GM23338 (cell line): ENCODE measurements at regions not wholly inside any gene's neighbourhood (a gene's known extent, or its start where the extent isn't known, plus 50 kb on each side); places are given as distances from the start of the nearest gene placed in this dataset.

ENCODE experiments used
- ATAC-seq: fragments of 200-7000 bp; cut with Tn5 transposase; 3 replicates; pipeline ENCODE4 v1.9.1; 2020
- DNase-seq: peaks from one replicate; pipeline ENCODE4 v3.0.0-alpha.2; 2015; ENCODE audit warnings: low spot score
- H2AFZ ChIP-seq: fragments of 200-600 bp; sonication (generic); 2 replicates; pipeline ENCODE4 v1.8.0; 2016; ENCODE audit warnings: antibody characterized with exemption, mild to moderate bottlenecking, moderate library complexity
- H3F3A ChIP-seq: fragments of 200-600 bp; sonication (generic); replicated peaks from 2 replicates; pipeline ENCODE4 v1.8.0; 2017; ENCODE audit warnings: antibody characterized with exemption, mixed run types, low read depth
- H3K27ac ChIP-seq: fragments of 200-600 bp; sonication (generic); 2 replicates; pipeline ENCODE4 v1.6.1; 2016; ENCODE audit warnings: low read depth
- H3K27me3 ChIP-seq: fragments of 200-600 bp; sonication (generic); 2 replicates; pipeline ENCODE4 v1.8.0; 2016; ENCODE audit warnings: mild to moderate bottlenecking, mixed run types, moderate library complexity; ENCODE audit not compliant: insufficient read depth
- H3K36me3 ChIP-seq: fragments of 200-600 bp; sonication (generic); 2 replicates; pipeline ENCODE4 v1.8.0; 2016; ENCODE audit warnings: mild to moderate bottlenecking; ENCODE audit not compliant: insufficient read depth
- H3K4me1 ChIP-seq: fragments of 200-600 bp; sonication (generic); 2 replicates; pipeline ENCODE4 v1.8.0; 2016; ENCODE audit warnings: mild to moderate bottlenecking, moderate library complexity; ENCODE audit not compliant: insufficient read depth
- H3K4me2 ChIP-seq: fragments of 200-600 bp; sonication (generic); 2 replicates; pipeline ENCODE4 v1.7.1; 2017; ENCODE audit warnings: mixed run types
- H3K4me3 ChIP-seq: fragments of 200-600 bp; sonication (generic); 2 replicates; pipeline ENCODE4 v1.6.1; 2016; ENCODE audit warnings: mixed run types
- H3K79me2 ChIP-seq: fragments of 200-600 bp; sonication (generic); replicated peaks from 2 replicates; pipeline ENCODE4 v1.8.0; 2017; ENCODE audit warnings: mild to moderate bottlenecking; ENCODE audit not compliant: insufficient read depth
- H3K9me2 ChIP-seq: fragments of 200-600 bp; sonication (generic); 2 replicates; pipeline ENCODE4 v1.8.0; 2017; ENCODE audit not compliant: insufficient read depth
- H4K20me1 ChIP-seq: fragments of 200-600 bp; sonication (generic); replicated peaks from 2 replicates; pipeline ENCODE4 v1.8.0; 2017; ENCODE audit warnings: mild to moderate bottlenecking; ENCODE audit not compliant: insufficient read depth
- H3K27ac Mint-ChIP-seq: 2 replicates; pipeline ENCODE4 v1.8.0; 2020; ENCODE audit warnings: inconsistent platforms, mild to moderate bottlenecking, moderate library complexity, mixed read lengths
- H3K27me3 Mint-ChIP-seq: 3 replicates; pipeline ENCODE4 v1.8.0; 2022; ENCODE audit warnings: low read depth, mild to moderate bottlenecking, moderate library complexity, mixed read lengths, inconsistent platforms; ENCODE audit not compliant: insufficient read depth, poor library complexity
- H3K36me3 Mint-ChIP-seq: 3 replicates; pipeline ENCODE4 v1.8.0; 2021; ENCODE audit warnings: low read depth, mild to moderate bottlenecking, inconsistent platforms, moderate library complexity, mixed read lengths
- H3K4me1 Mint-ChIP-seq: 3 replicates; pipeline ENCODE4 v1.8.0; 2020; ENCODE audit warnings: mild to moderate bottlenecking, inconsistent platforms, mixed read lengths
- H3K4me3 Mint-ChIP-seq: 3 replicates; pipeline ENCODE4 v1.8.0; 2021; ENCODE audit warnings: moderate library complexity, mild to moderate bottlenecking, inconsistent platforms, mixed read lengths
- H3K9me3 Mint-ChIP-seq: 3 replicates; pipeline ENCODE4 v1.8.0; 2020; ENCODE audit warnings: moderate library complexity, mild to moderate bottlenecking, inconsistent platforms, mixed read lengths
- CREB1 ChIP-seq: fragments of 250-450 bp; sonication (Bioruptor Pico); IDR thresholded peaks from 2 replicates; pipeline ENCODE4 v1.5.0; 2020; ENCODE audit warnings: low read depth, mild to moderate bottlenecking, moderate library complexity
- CTCF ChIP-seq, 2 experiments: fragments of 200-600 bp in 1 of 2; sonication (generic) in 1 of 2; conservative IDR thresholded peaks; 2 replicates each; pipeline versions ENCODE4 v1.5.1 to v1.6.1; 2016 to 2017; ENCODE audit warnings: antibody characterized with exemption in 2 of 2, low read depth in 2 of 2, mild to moderate bottlenecking in 2 of 2, moderate library complexity in 1 of 2
- ETS1 ChIP-seq: IDR thresholded peaks from 2 replicates; pipeline ENCODE4 v1.6.1; 2016; ENCODE audit warnings: antibody characterized with exemption
- EZH2 ChIP-seq: fragments of 200-600 bp; sonication (generic); IDR thresholded peaks from one replicate; pipeline ENCODE4 v1.8.0; 2017; ENCODE audit warnings: antibody characterized with exemption, mild to moderate bottlenecking, low read depth; ENCODE audit not compliant: unreplicated experiment
- EZH2phosphoT487 ChIP-seq: fragments of 200-600 bp; sonication (generic); IDR thresholded peaks from one replicate; pipeline ENCODE4 v1.8.1; 2018; ENCODE audit warnings: antibody characterized with exemption; ENCODE audit not compliant: unreplicated experiment
- JUNB ChIP-seq: IDR thresholded peaks from one replicate; pipeline ENCODE4 v1.6.1; 2016; ENCODE audit warnings: antibody characterized with exemption; ENCODE audit not compliant: unreplicated experiment
- NANOG ChIP-seq: IDR thresholded peaks from 2 replicates; pipeline ENCODE4 v1.6.1; 2016; ENCODE audit warnings: antibody characterized with exemption, borderline replicate concordance
- POLR2AphosphoS5 ChIP-seq: IDR thresholded peaks from 2 replicates; pipeline ENCODE4 v1.6.1; 2016; ENCODE audit warnings: antibody characterized with exemption, low read depth
- REST ChIP-seq: IDR thresholded peaks from one replicate; pipeline ENCODE4 v1.6.1; 2018; ENCODE audit warnings: antibody characterized with exemption; ENCODE audit not compliant: unreplicated experiment
- STAT1 ChIP-seq: IDR thresholded peaks from one replicate; pipeline ENCODE4 v1.6.1; 2016; ENCODE audit warnings: antibody characterized with exemption; ENCODE audit not compliant: unreplicated experiment
- ZNF114 ChIP-seq: fragments of 250-450 bp; sonication (Bioruptor Pico); IDR thresholded peaks from 2 replicates; pipeline ENCODE4 v1.5.0; 2020; ENCODE audit warnings: mild to moderate bottlenecking, moderate library complexity
- ZNF331 ChIP-seq: fragments of 250-450 bp; sonication (Bioruptor Pico); IDR thresholded peaks from 2 replicates; pipeline ENCODE4 v1.5.0; 2020; ENCODE audit warnings: low read depth, mild to moderate bottlenecking, moderate library complexity

GRCh38 chrX:45760187-45760742, 559.6 kb upstream of the DIPK2B start (continued):
- no peak for TF ChIP-seq EZH2phosphoT487

GRCh38 chrX:45758738-45759397, 558.2 kb upstream of the DIPK2B start:
- H3K9me2 ChIP-seq, result no peaks in the 10 kb centered on the region
- no peak overlapping the region for H2AFZ ChIP-seq
- H3K4me3 ChIP-seq, result no peak overlapping the region
- Mint-ChIP-seq H3K4me1 (peaks cover 40% of the 10 kb centered on the region; the same call in 2 of the 3 replicates), H3K36me3 (peaks cover 42% of the 10 kb centered on the region), H3K4me3 (no peak overlapping the region), H3K9me3 (no peaks in the 10 kb centered on the region), H3K27me3 (peaks cover 4% of the 10 kb centered on the region), H3K27ac (no peak overlapping the region)
- DNase-seq (no peak), ATAC-seq (no peak)
- H3K79me2 ChIP-seq, result peaks cover 95% of the 10 kb centered on the region
- H3K4me2 ChIP-seq, result no peak overlapping the region
- peaks cover 6% of the 10 kb centered on the region; the same call in 1 of the 2 replicates for H3K4me1 ChIP-seq
- no peaks in the 10 kb centered on the region for H3K27me3 ChIP-seq
- H3K36me3 ChIP-seq, result no peaks in the 10 kb centered on the region
- H3F3A ChIP-seq, result no peaks in the 10 kb centered on the region
- H4K20me1 ChIP-seq, result peaks cover 3% of the 10 kb centered on the region; the same call in 1 of the 2 replicates
- H3K27ac ChIP-seq, result no peak overlapping the region
- TF ChIP-seq ZNF331 (CRISPR knock-in tag) (no peak), NANOG (no peak), EZH2phosphoT487 (no peak), EZH2 (no peak), CTCF (conservative IDR thresholded peaks at IDR 0.05; ENCODE audit: low read depth in 2 of 2) (no peak), JUNB (no peak), REST (no peak), STAT1 (no peak), ZNF114 (CRISPR knock-in tag) (no peak), ETS1 (no peak), CREB1 (CRISPR knock-in tag) (no peak), POLR2AphosphoS5 (no peak)
